SK-N-SH (cell line): ENCODE measurements at regions not wholly inside any gene's neighbourhood (a gene's known extent, or its start where the extent isn't known, plus 50 kb on each side); places are given as distances from the start of the nearest gene placed in this dataset.

Source experiments
- CTCF ChIA-PET: fragments of 300-600, 350-600 bp; formaldehyde crosslinking; extraction: SDS; loops from one replicate; lab custom pipeline; 2021; lab: Yijun Ruan, JAX
- POLR2A ChIA-PET: fragments of 350-600 bp; sonication (Branson Sonifier 250); formaldehyde crosslinking; extraction: SDS; loops from one replicate; lab custom pipeline; 2020; ENCODE audit warnings: antibody characterized with exemption, inconsistent platforms; lab: Yijun Ruan, JAX
- DNase-seq: peaks from one replicate; pipeline ENCODE4 v3.0.0; 2012
- H2AFZ ChIP-seq: fragments of 200-600 bp; sonication (generic); 2 replicates; pipeline ENCODE4 v1.8.1; 2016; ENCODE audit warnings: antibody characterized with exemption, mild to moderate bottlenecking, low read depth
- H3F3A ChIP-seq: fragments of 200-600 bp; sonication (generic); replicated peaks from 2 replicates; pipeline ENCODE3; 2016; ENCODE audit warnings: antibody characterized with exemption, mild to moderate bottlenecking; ENCODE audit not compliant: insufficient read depth
- H3K27ac ChIP-seq, 2 experiments: fragments of 200-500 bp in 1 of 2; fragments of 200-600 bp in 1 of 2; sonication (Bioruptor generic) in 1 of 2; sonication (generic), shearing (Covaris generic) in 1 of 2; 2 replicates each; pipeline versions ENCODE4 v1.5.1 to v1.6.1; 2014 to 2016; ENCODE audit warnings: low read depth in 2 of 2, inconsistent platforms in 1 of 2, low read length in 1 of 2, mild to moderate bottlenecking in 1 of 2, mixed read lengths in 1 of 2
- H3K27me3 ChIP-seq: fragments of 200-600 bp; sonication (generic), shearing (Covaris generic); 2 replicates; pipeline ENCODE4 v1.6.1; 2016; ENCODE audit warnings: mixed run types; ENCODE audit not compliant: insufficient read depth
- H3K36me3 ChIP-seq, 2 experiments: fragments of 200-500 bp in 1 of 2; fragments of 200-600 bp in 1 of 2; sonication (Bioruptor generic) in 1 of 2; sonication (generic) in 1 of 2; replicated peaks in 1 of 2; 2 replicates each; pipeline versions ENCODE3 to v1.5.1; 2014 to 2016; ENCODE audit warnings: low read length in 1 of 2, mild to moderate bottlenecking in 1 of 2; ENCODE audit not compliant: insufficient read depth in 2 of 2, control insufficient read depth in 1 of 2
- H3K4me1 ChIP-seq, 2 experiments: fragments of 200-500 bp in 1 of 2; fragments of 200-600 bp in 1 of 2; sonication (Bioruptor generic) in 1 of 2; sonication (generic), shearing (Covaris generic) in 1 of 2; 2 replicates each; pipeline versions ENCODE4 v1.5.1 to v1.6.1; 2014 to 2016; ENCODE audit warnings: low read depth in 1 of 2, low read length in 1 of 2, mixed run types in 1 of 2; ENCODE audit not compliant: insufficient read depth in 2 of 2, control insufficient read depth in 1 of 2
- H3K4me2 ChIP-seq: fragments of 200-600 bp; sonication (generic), shearing (Covaris generic); 2 replicates; pipeline ENCODE4 v1.6.1; 2017; ENCODE audit warnings: mixed run types
- H3K4me3 ChIP-seq, 2 experiments: fragments of 200-500 bp in 1 of 2; fragments of 200-600 bp in 1 of 2; sonication (Bioruptor generic) in 1 of 2; sonication (generic), shearing (Covaris generic) in 1 of 2; 2 replicates each; pipeline versions ENCODE4 v1.5.1 to v1.8.1; 2014 to 2016; ENCODE audit warnings: low read depth in 2 of 2, inconsistent platforms in 1 of 2, low read length in 1 of 2, mild to moderate bottlenecking in 1 of 2, mixed read lengths in 1 of 2, moderate library complexity in 1 of 2
- H3K79me2 ChIP-seq: fragments of 200-600 bp; sonication (generic); 2 replicates; pipeline ENCODE4 v1.8.1; 2017; ENCODE audit warnings: mild to moderate bottlenecking; ENCODE audit not compliant: insufficient read depth
- H3K9ac ChIP-seq: fragments of 200-600 bp; sonication (generic); 2 replicates; pipeline ENCODE4 v1.6.1; 2017; ENCODE audit warnings: mixed run types
- H3K9me2 ChIP-seq: fragments of 200-600 bp; sonication (generic); 2 replicates; pipeline ENCODE4 v1.6.1; 2017; ENCODE audit warnings: mixed run types
- H3K9me3 ChIP-seq: fragments of 200-600 bp; sonication (generic); 2 replicates; pipeline ENCODE4 v1.6.1; 2017; ENCODE audit warnings: mixed run types, mild to moderate bottlenecking, moderate library complexity
- H4K20me1 ChIP-seq: fragments of 200-600 bp; sonication (generic); 2 replicates; pipeline ENCODE4 v1.6.1; 2017; ENCODE audit warnings: mild to moderate bottlenecking, mixed run types; ENCODE audit not compliant: insufficient read depth
- CHD2 ChIP-seq: fragments of 150-350 bp; IDR thresholded peaks from 2 replicates; pipeline ENCODE4 v1.6.1; 2018; ENCODE audit warnings: low read length; ENCODE audit not compliant: partially characterized antibody
- EP300 ChIP-seq, 2 experiments: IDR thresholded peaks; 2 replicates each; pipeline versions ENCODE4 v1.4.0 to v1.6.1; 2012; ENCODE audit warnings: borderline replicate concordance in 1 of 2, low read depth in 1 of 2, low read length in 1 of 2
- EZH2phosphoT487 ChIP-seq: fragments of 200-600 bp; sonication (generic); IDR thresholded peaks from 2 replicates; pipeline ENCODE4 v1.6.1; 2017; ENCODE audit warnings: low read depth, mixed run types, mild to moderate bottlenecking, antibody characterized with exemption, moderate library complexity, borderline replicate concordance
- FOSL2 ChIP-seq: IDR thresholded peaks from 2 replicates; pipeline ENCODE4 v1.4.0; 2012; ENCODE audit warnings: low read depth, mild to moderate bottlenecking, moderate library complexity, borderline replicate concordance
- FOXJ3 ChIP-seq: sonication (generic); formaldehyde crosslinking; IDR thresholded peaks from 2 replicates; pipeline ENCODE4 v1.5.1; 2020; ENCODE audit warnings: mild to moderate bottlenecking, missing genetic modification reagents
- FOXM1 ChIP-seq: IDR thresholded peaks from 2 replicates; pipeline ENCODE4 v1.4.0; 2012; ENCODE audit warnings: low read depth, mild to moderate bottlenecking
- GABPA ChIP-seq: IDR thresholded peaks from 2 replicates; pipeline ENCODE4 v1.4.0; 2012; ENCODE audit warnings: low read depth, mild to moderate bottlenecking
- GATA2 ChIP-seq: sonication (generic); formaldehyde crosslinking; IDR thresholded peaks from 2 replicates; pipeline ENCODE4 v1.5.0; 2020; ENCODE audit warnings: mild to moderate bottlenecking, missing genetic modification reagents
- JUND ChIP-seq: IDR thresholded peaks from 2 replicates; pipeline ENCODE4 v1.4.0; 2012
- MEF2A ChIP-seq: IDR thresholded peaks from 2 replicates; pipeline ENCODE4 v1.4.0; 2012; ENCODE audit warnings: low read depth, borderline replicate concordance
- MXI1 ChIP-seq: IDR thresholded peaks from 2 replicates; pipeline ENCODE4 v1.6.1; 2012; ENCODE audit warnings: mild to moderate bottlenecking, low read depth, low read length, improper control_type of control experiment
- NRF1 ChIP-seq: IDR thresholded peaks from 2 replicates; pipeline ENCODE4 v1.6.1; 2012; ENCODE audit warnings: low read depth, mild to moderate bottlenecking, low read length
- PBX3 ChIP-seq: IDR thresholded peaks from 2 replicates; pipeline ENCODE4; 2012
- RAD21 ChIP-seq: IDR thresholded peaks from 2 replicates; pipeline ENCODE4 v1.6.1; 2012; ENCODE audit warnings: mild to moderate bottlenecking, low read length
- RCOR1 ChIP-seq: fragments of 150-350 bp; IDR thresholded peaks from 2 replicates; pipeline ENCODE4 v1.6.1; 2017; ENCODE audit warnings: antibody characterized with exemption, low read length
- REST ChIP-seq: IDR thresholded peaks from 2 replicates; pipeline ENCODE4 v1.6.1; 2012; ENCODE audit warnings: mild to moderate bottlenecking, low read depth, low read length, moderate library complexity
- RFX5 ChIP-seq: IDR thresholded peaks from 2 replicates; pipeline ENCODE4 v1.6.1; 2012; ENCODE audit warnings: mild to moderate bottlenecking, improper control_type of control experiment, low read length
- ZBTB33 ChIP-seq: IDR thresholded peaks from 2 replicates; pipeline ENCODE4 v1.4.0; 2012; ENCODE audit warnings: low read depth, borderline replicate concordance
- WGBS: methylation state at CpG from one replicate; pipeline ENCODE4 v1.1.6; 2017; ENCODE audit warnings: low lambda C conversion rate; 5-methylcytosine and 5-hydroxymethylcytosine counted together

GRCh38 chr20:16203096-16203495 lies 370.2 kb downstream of the KIF16B start (continued):
- TF ChIP-seq RFX5 (no peak), RAD21 (no peak), MEF2A (no peak)
- TF ChIP-seq, all 33 proteins: peak for 0

GRCh38 chr20:16201191-16201590 lies 372.1 kb downstream of the KIF16B start:
- H3K9ac ChIP-seq, result no peak overlapping the region
- ChIA-PET CTCF (no interaction called here), POLR2A (no interaction called here)
- no peak for DNase-seq
- H3K9me3 ChIP-seq, result no peaks in the 10 kb centered on the region
- TF ChIP-seq FOXJ3 (no peak), FOSL2 (no peak), PBX3 (no peak), RAD21 (no peak), GABPA (no peak), MXI1 (no peak), REST (no peak), EP300 (IDR thresholded peaks at IDR 0.05; ENCODE audit: borderline replicate concordance in 1 of 2, low read depth in 1 of 2, low read length in 1 of 2) (no peak), FOXM1 (no peak), GATA2 (no peak)
- H3K27ac ChIP-seq, result no peak overlapping the region
- H3K4me2 ChIP-seq, result no peak overlapping the region
- no peak overlapping the region for H2AFZ ChIP-seq
- 24% methylated on average over 4 of the region's 4 CpGs for WGBS
- no peak overlapping the region for H3K4me3 ChIP-seq
- no peaks in the 10 kb centered on the region for H3K79me2 ChIP-seq
- H3F3A ChIP-seq, result no peaks in the 10 kb centered on the region
- no peaks in the 10 kb centered on the region for H3K9me2 ChIP-seq
- no peaks in the 10 kb centered on the region for H3K4me1 ChIP-seq
- no peaks in the 10 kb centered on the region for H4K20me1 ChIP-seq
- no peaks in the 10 kb centered on the region for H3K27me3 ChIP-seq
- no peaks in the 10 kb centered on the region for H3K36me3 ChIP-seq

GRCh38 chr20:16197696-16198095 lies 375.6 kb downstream of the KIF16B start:
- POLR2A ChIA-PET, result no interaction called here

More at GRCh38 chr20:16197696-16198095, 375.6 kb downstream of the KIF16B start:
- Histone ChIP-seq H3K79me2 (no peaks in the 10 kb centered on the region), H3K4me3 (no peak overlapping the region), H2AFZ (no peak overlapping the region), H4K20me1 (no peaks in the 10 kb centered on the region), H3K27ac (no peak overlapping the region), H3K9me2 (no peaks in the 10 kb centered on the region), H3K9me3 (no peaks in the 10 kb centered on the region), H3K4me1 (no peaks in the 10 kb centered on the region), H3K9ac (no peak overlapping the region), H3K27me3 (no peaks in the 10 kb centered on the region), H3K36me3 (no peaks in the 10 kb centered on the region), H3F3A (no peaks in the 10 kb centered on the region), H3K4me2 (no peak overlapping the region)
- DNase-seq, result no peak
- WGBS, result 6% methylated on average over 2 of the region's 2 CpGs
- CTCF ChIA-PET, result no interaction called here
- TF ChIP-seq GABPA, result no peak
- no peak for TF ChIP-seq CHD2
- no peak for TF ChIP-seq MEF2A
- no peak for TF ChIP-seq FOXM1
- no peak for TF ChIP-seq NRF1
- TF ChIP-seq JUND, result no peak
- TF ChIP-seq ZBTB33, result no peak
- no peak for TF ChIP-seq RCOR1
- no peak for TF ChIP-seq EZH2phosphoT487
